Parathyroid adenoma (tissue), 2 donors: ENCODE measurements at regions not wholly inside any gene's neighbourhood (a gene's known extent, or its start where the extent isn't known, plus 50 kb on each side); places are given as distances from the start of the nearest gene placed in this dataset.

ENCODE experiments used
- H2AFZ ChIP-seq: fragments of 300-600 bp; sonication (generic); one replicate; pipeline ENCODE4 v1.7.0; 2017; ENCODE audit warnings: antibody characterized with exemption, mild to moderate bottlenecking
- H3K27ac ChIP-seq: fragments of 300-600 bp; sonication (generic); one replicate; pipeline ENCODE4 v1.7.0; 2017
- H3K27me3 ChIP-seq: fragments of 300-600 bp; sonication (generic); one replicate; pipeline ENCODE4 v1.7.0; 2017; ENCODE audit warnings: low read length; ENCODE audit not compliant: control insufficient read depth, insufficient read depth
- H3K36me3 ChIP-seq: fragments of 300-600 bp; sonication (generic); one replicate; pipeline ENCODE4 v1.7.0; 2017; ENCODE audit warnings: low read length; ENCODE audit not compliant: control insufficient read depth, insufficient read depth
- H3K4me1 ChIP-seq: fragments of 300-600 bp; sonication (generic); one replicate; pipeline ENCODE4 v1.7.0; 2017; ENCODE audit warnings: control low read depth
- H3K4me2 ChIP-seq: fragments of 300-600 bp; sonication (generic); one replicate; pipeline ENCODE4 v1.7.0; 2017; ENCODE audit warnings: low read length
- H3K4me3 ChIP-seq: fragments of 300-600 bp; sonication (generic); one replicate; pipeline ENCODE4 v1.7.0; 2017; ENCODE audit warnings: low read depth, low read length
- H3K79me2 ChIP-seq: fragments of 300-600 bp; sonication (generic); one replicate; pipeline ENCODE4 v1.7.0; 2017; ENCODE audit warnings: control low read depth
- H3K9ac ChIP-seq: fragments of 300-600 bp; sonication (generic); one replicate; pipeline ENCODE4 v1.7.0; 2017; ENCODE audit warnings: mild to moderate bottlenecking
- H3K9me3 ChIP-seq: fragments of 300-600 bp; sonication (generic); one replicate; pipeline ENCODE4 v1.7.0; 2017; ENCODE audit warnings: low read length; ENCODE audit not compliant: control insufficient read depth
- TF ChIP-seq, protein P1 (sequence below): fragments of 300-600 bp; sonication (generic); IDR thresholded peaks from one replicate; pipeline ENCODE4 v1.7.0; 2017; ENCODE audit warnings: antibody characterized with exemption, mild to moderate bottlenecking
- donor health status: primary hyperparathyroidism.

DNA sequence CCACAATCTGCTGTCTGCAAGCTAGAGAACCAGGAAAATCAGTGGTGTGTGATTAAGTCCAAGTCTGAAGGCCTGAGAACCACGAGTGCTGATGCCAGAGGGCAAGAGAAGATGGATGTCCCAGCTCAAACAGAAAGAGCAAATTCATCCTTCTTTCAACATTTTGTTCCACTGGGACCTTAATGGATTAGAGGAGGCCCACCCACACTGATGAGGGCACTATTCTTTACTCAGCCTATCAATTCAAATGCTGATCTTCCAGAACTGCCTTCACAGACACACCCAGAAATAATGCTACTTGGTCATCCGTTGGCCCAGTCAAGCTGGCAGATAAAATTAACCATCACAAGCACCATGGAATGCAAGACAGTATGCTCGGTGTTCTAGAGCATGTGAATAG lies 226.6 kb upstream of the SASH1 start:
- Histone ChIP-seq H3K4me2 (no peak overlapping the region), H3K79me2 (no peaks in the 10 kb centered on the region), H3K4me1 (no peaks in the 10 kb centered on the region), H3K27me3 (no peaks in the 10 kb centered on the region), H3K27ac (no peak overlapping the region), H3K4me3 (no peak overlapping the region), H3K36me3 (no peaks in the 10 kb centered on the region), H3K9me3 (no peaks in the 10 kb centered on the region), H2AFZ (no peak overlapping the region), H3K9ac (no peak overlapping the region)
- TF ChIP-seq, protein P1, sequence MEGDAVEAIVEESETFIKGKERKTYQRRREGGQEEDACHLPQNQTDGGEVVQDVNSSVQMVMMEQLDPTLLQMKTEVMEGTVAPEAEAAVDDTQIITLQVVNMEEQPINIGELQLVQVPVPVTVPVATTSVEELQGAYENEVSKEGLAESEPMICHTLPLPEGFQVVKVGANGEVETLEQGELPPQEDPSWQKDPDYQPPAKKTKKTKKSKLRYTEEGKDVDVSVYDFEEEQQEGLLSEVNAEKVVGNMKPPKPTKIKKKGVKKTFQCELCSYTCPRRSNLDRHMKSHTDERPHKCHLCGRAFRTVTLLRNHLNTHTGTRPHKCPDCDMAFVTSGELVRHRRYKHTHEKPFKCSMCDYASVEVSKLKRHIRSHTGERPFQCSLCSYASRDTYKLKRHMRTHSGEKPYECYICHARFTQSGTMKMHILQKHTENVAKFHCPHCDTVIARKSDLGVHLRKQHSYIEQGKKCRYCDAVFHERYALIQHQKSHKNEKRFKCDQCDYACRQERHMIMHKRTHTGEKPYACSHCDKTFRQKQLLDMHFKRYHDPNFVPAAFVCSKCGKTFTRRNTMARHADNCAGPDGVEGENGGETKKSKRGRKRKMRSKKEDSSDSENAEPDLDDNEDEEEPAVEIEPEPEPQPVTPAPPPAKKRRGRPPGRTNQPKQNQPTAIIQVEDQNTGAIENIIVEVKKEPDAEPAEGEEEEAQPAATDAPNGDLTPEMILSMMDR: no peak

DNA sequence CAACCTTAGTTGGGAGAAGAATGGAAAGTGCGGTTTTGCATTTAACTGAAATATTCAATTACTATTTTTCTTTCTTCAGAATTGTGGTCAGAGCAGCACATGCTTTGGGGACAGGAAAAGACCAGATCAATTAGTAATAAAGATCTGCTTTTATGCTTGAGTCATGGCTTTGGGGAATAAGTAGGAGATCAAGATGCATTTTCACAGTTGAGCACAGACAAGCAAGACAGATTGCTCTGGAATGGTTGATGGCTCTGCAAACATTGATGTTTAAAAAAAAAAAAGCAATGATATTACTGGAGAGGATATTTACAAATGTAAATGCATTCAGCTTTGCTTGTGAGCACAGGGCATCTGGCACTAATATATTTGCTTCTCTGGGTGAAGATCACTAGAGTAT lies 224.4 kb upstream of the SASH1 start:
- Histone ChIP-seq H3K4me2 (no peak overlapping the region), H2AFZ (no peak overlapping the region), H3K4me3 (no peak overlapping the region), H3K9ac (no peak overlapping the region), H3K4me1 (no peaks in the 10 kb centered on the region), H3K27ac (no peak overlapping the region), H3K9me3 (no peaks in the 10 kb centered on the region), H3K36me3 (no peaks in the 10 kb centered on the region), H3K79me2 (no peaks in the 10 kb centered on the region), H3K27me3 (no peaks in the 10 kb centered on the region)
- TF ChIP-seq, protein P1: no peak

DNA sequence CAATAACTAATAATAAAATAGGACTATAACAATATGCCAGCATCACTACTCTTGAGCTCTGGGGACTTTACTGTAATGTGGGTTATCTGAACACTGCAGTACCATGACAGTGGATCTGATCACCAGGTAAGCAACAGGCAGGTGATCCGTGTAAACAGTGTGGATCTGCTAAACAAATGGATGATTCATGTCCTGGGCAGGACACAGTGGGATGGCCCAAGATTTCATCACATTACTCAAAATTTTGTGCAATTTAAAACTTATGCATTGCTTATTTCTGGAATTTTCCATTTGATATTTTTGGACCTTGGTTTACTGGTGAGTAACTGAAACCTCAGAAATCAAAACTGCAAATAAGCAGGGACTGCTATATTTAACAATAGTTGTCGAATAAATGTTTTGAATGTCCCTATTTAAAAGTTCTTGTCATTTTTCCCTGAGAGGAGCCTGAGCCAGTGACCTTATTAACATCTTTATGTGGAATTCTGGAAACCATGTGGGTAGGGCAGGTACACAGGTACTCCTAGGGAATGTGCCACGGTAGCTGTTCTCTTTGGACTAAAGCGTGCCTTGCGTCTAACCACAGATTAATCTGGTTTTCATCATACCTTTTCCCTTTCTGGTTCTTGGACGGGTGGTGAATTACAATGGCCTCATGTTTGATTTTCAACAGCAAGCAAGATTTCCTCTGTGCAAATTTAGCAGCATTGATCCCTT lies 214.5 kb upstream of the SASH1 start:
- Histone ChIP-seq H3K27ac (no peak overlapping the region), H3K79me2 (no peaks in the 10 kb centered on the region), H2AFZ (no peak overlapping the region), H3K4me1 (no peaks in the 10 kb centered on the region), H3K4me2 (no peak overlapping the region), H3K36me3 (no peaks in the 10 kb centered on the region), H3K9me3 (no peaks in the 10 kb centered on the region), H3K4me3 (no peak overlapping the region), H3K9ac (no peak overlapping the region), H3K27me3 (no peaks in the 10 kb centered on the region)
- TF ChIP-seq, protein P1: no peak

DNA sequence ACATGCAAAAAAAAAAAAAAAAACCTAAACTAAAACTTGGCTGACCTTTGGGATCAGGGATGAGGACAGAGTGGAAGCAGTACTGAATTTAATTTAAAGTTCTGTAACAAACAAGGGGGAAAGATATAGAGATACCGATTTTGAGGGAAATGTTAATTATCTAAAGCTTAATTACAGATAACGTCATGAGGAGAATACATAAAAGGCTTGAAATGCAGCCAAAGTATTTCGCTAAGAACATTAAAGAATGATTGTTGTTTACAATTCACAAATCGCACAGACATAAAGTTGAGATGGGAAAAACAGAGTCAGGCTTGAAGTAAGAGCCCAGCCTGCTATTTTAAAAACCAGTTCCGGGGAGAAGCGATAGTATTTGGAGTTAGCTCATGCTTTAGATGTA lies 208.0 kb upstream of the SASH1 start:
- no peaks in the 10 kb centered on the region for H3K27me3 ChIP-seq
- H3K4me3 ChIP-seq: no peak overlapping the region
- no peaks in the 10 kb centered on the region for H3K36me3 ChIP-seq
- no peak overlapping the region for H3K9ac ChIP-seq
- no peaks in the 10 kb centered on the region for H3K9me3 ChIP-seq
- H3K4me2 ChIP-seq: no peak overlapping the region
- no peaks in the 10 kb centered on the region for H3K79me2 ChIP-seq
- H3K27ac ChIP-seq: no peak overlapping the region
- no peaks in the 10 kb centered on the region for H3K4me1 ChIP-seq
- no peak overlapping the region for H2AFZ ChIP-seq
- TF ChIP-seq, protein P1: no peak

DNA sequence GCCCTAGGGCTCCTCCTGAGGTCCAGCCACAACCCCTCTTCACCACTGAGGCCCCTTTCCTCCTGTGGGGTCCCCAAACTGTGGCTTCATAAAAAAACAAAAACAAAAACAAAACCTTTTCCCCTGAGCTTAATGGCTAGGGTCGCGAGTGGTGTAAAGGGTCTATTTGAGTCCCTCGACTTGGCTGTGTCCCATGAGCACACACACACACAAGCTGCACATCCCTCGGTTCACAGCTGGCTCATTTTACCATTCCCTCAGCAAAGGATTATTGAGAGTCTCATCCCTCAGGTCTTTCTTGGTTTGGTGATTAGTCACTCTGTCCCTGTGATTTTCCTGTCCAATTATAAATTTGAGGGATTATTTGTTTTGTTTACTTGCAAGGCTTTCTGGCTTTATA lies 206.1 kb upstream of the SASH1 start:
- H3K79me2 ChIP-seq: no peaks in the 10 kb centered on the region
- no peak overlapping the region for H3K4me2 ChIP-seq
- H3K27ac ChIP-seq: no peak overlapping the region
- H2AFZ ChIP-seq: no peak overlapping the region
- H3K27me3 ChIP-seq: no peaks in the 10 kb centered on the region
- no peak overlapping the region for H3K9ac ChIP-seq
- no peaks in the 10 kb centered on the region for H3K4me1 ChIP-seq
- no peak overlapping the region for H3K4me3 ChIP-seq
- H3K36me3 ChIP-seq: no peaks in the 10 kb centered on the region
- TF ChIP-seq, protein P1: no peak
- H3K9me3 ChIP-seq: no peaks in the 10 kb centered on the region
